HUDEP-2 (cell line): ENCODE measurements at regions not wholly inside any gene's neighbourhood (a gene's known extent, or its start where the extent isn't known, plus 50 kb on each side); places are given as distances from the start of the nearest gene placed in this dataset.

Experiments used
- DNase-seq, 76 experiments: peaks; one replicate each; lab custom pipeline; 2025; ENCODE audit not compliant: unreplicated experiment in 76 of 76; lab: John Stamatoyannopoulos, UW

DNA sequence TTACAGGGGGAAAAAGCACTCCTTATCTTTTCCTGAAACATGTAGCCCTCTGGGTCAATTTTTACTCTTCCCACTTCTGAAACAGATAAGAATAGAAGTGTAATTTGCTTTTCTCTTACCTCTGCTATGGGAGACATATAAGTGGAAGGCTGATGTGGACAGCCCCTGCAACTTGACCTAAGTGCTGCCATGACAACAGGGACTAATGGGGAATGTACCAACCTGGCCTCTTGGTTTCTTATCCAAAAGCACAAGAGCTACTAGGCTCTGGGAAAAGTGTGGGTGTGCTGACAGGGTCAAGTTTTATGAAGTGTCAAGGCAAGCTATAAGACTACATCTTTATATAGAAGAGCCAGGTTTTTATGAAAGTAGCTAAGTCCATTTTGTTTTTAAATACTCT lies 1246.5 kb downstream of the OTOL1 start:
- DNase-seq, result no peak

DNA sequence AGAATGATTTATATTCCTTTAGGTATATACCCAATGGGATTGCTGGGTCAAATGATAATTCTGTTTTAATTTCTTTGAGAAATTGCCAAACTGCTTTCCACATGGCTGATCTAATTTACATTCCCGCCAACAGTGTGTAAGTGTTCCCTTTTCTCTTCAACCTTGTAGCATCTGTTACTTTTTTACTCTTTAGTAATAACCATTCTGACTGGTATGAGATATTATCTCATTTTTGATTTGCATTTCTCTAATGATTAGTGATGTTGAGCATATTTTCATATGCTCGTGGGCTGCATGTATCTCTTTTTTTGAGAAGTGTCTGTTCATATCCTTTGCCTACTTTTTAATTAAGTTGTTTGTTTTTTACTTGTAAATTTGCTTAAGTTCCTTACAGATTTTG lies 1264.2 kb downstream of the OTOL1 start:
- DNase-seq, result no peak

DNA sequence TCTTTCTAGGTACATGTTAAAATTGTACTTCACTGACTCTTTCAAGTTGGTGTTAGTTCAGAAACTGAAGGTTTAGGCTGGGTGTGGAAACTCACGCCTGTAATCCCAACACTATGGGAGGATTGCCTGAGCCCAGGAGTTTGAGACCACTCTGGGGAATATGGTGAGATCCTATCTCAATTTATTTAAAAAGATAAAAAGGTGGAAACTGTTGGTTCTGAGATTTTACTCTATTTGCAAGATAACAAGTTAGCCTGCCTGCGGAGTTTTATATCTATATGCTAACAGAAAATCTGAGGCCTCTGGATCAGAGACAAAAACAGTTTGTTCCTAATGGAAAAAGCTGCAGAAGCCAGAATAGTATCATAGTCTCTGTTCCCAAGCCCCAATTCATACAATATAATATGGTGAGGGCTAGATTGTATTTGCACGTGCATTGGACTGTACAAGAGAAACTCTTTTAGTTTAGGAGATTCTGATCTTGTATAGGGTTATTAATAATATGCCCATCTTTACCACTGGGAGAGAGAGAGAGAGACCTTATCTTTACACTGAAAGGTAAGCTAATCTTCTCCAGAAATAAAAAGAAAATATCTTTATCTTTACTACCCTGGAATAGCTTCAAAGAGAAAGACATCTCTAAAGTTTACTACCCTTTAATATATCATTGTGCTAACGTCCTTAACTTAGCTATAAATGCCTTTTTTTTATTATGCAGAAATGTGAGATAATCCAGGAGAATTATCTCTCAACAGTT lies 1267.6 kb downstream of the OTOL1 start:
- no peak for DNase-seq

DNA sequence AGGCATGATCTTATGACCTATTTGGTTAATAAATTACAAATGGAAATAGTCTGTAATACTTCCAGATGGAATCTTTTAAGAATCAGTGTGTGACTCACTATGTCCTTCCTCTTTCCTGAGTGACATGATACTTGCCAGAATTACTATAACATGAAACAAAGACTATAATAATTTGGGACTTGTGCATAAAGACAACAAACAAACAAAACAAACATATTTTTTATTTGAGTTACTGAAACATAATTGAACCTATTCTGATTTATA lies 1268.1 kb downstream of the OTOL1 start:
- DNase-seq, result no peak

DNA sequence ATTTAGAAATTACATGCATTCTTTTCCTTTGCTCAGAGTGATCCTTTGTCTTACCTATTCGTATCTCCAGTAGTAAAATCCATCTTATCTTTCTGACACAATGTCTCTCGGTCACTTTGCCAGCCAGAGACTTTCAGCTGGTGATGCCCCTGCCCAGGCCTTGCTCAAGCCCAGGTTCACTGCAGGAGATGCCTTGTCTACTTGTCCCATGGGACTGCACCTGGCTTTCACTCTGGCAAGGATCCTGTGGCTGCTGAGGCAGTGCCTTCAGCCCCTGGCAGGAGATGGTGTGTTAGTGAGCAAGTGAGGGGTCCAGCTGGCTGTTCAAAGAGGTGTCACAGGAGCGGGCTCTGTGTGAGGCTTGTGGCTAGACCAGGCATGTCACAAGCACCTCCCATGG lies 1268.9 kb downstream of the OTOL1 start:
- DNase-seq, result no peak

- no peak for DNase-seq
Observed at GRCh38 chr3:162769564-162769963, 1273.0 kb downstream of the OTOL1 start.

DNA sequence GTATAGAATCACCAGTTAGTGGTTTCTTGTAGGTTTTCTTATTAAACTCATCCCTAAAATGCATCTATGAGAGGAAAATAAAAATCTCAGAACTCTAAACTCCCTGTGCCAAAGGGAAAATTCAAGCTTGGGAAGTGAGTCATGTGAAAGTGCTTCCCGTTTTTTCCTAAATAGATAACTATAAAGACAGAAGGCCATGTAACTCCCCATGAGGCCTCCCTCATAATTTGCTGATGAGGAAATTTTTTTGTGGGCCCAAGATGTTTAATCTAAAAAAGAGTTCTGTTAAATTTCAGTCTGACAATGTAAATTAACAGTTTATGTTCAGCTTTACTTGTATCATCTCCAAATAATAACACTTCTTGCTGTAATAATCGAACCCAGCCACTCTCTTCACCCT lies 1273.9 kb downstream of the OTOL1 start:
- no peak for DNase-seq

- DNase-seq, result no peak
Observed at GRCh38 chr3:162774613-162775100, 1278.0 kb downstream of the OTOL1 start.

DNA sequence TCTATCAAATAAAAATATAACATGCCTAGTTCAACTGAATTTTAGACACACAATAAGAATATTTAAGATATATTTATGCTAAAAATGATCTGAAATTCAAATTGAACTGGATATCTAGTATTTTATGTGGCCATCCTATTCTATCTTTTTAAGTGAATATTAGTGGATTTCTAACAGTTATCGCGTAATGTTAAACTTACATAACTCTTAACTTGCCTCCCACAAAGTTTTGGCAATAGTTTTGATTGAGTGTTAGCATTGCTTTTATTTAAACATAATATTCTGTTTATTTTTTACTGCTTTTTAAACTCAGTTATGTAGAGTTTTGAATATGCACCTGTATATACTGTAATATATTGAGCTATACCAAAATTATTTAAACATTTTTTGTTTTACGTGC lies 1279.5 kb downstream of the OTOL1 start:
- no peak for DNase-seq

GRCh38 chr3:162777118-162777517 lies 1280.5 kb downstream of the OTOL1 start:
- no peak for DNase-seq

DNA sequence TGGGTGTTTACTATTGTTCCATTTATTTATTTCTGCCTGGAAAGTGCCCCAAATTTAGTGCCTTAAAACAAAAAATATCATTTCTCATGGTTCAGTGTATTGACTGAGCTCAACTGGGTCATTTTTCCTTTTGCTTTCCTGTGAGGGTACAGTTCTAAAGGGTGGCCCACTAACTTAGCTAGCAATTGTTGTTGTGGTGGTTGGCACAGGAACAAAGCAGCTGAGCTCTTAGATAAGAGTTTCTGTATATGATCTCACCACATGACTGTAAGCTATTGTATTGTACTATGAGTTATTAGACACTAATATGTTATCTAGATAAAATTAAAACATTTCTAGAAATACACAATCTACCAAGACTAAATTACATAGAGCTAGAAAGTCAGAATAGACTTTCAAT lies 1283.7 kb downstream of the OTOL1 start:
- DNase-seq, result no peak

DNA sequence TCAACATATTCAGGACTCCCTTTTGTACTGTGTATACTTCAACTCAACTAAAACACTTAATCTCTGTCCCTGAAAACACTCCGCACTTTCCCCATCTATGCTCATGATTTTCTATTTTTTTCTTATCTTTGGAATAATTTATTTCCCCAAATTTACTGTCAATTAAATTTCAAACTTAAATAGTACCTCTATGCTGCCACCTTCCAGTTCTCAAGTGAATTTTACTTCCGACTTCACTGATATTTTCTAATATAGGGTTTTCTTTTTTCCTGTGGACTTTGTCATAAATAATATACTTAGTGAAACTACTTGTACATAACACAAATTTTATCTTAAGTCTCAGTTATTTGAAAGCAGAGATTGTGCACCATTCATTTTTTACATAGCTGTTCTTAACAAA lies 1303.3 kb downstream of the OTOL1 start:
- DNase-seq, result no peak

GRCh38 chr3:162802228-162802965 lies 1305.8 kb downstream of the OTOL1 start:
- no peak for DNase-seq

GRCh38 chr3:162810776-162811175 lies 1314.2 kb downstream of the OTOL1 start:
- DNase-seq, result no peak

- DNase-seq, result no peak
Observed at GRCh38 chr3:162842549-162843216, 1346.1 kb downstream of the OTOL1 start.

DNA sequence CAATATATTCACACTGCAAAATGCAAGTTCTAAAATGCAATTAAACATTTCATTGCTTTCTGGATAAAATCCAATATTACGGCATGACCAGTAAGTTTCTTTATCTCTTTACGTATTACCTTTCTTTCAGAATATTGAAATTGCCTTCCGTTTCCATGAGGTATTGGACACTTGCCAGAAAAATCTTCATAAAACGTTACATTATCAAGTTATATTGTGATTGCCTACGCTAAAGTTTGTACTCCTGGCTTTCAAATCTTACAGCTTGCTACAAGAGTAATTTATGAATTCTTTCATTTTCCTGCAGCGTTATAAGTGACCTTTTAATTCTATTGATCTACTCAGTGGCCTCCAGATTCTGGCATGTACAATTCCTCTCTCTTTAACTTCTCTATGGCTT lies 1349.3 kb downstream of the OTOL1 start:
- DNase-seq, result no peak

DNA sequence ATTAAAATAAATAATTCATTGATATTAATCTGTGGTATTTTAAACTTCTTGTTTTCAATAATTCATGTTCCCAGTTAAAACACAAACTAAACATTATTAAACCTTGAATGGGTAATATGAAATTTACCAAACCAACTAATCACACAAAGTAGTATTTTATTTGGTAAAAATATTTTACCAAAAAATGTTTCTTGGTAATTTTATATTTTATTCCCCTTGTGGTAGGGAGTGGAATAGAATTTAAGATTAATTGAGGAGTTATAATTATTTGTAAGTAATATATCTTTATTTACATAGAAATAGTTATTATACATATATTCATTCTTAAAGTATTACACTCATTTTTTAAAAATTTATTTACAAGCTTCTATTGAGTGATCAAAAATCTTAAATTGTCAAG lies 1350.9 kb downstream of the OTOL1 start:
- no peak for DNase-seq

DNA sequence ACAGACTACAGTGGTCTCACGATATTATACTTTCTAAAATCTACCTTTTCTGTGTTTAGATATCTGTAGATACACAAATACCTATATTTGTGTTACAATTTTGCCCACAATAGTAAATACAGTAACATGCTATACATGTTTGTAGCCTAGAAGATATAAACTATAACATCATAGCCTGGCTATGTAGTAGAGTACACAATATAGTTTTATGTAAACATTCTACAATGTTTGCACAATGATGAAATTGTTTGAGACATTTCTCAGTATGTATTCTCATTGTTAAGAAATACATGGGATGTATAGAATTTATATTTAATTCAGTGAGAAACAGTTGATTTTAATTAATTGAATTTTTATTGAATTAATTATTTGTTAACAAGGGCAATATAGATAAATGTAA lies 1367.0 kb downstream of the OTOL1 start:
- no peak for DNase-seq

- DNase-seq, result no peak
Observed at GRCh38 chr3:162865466-162865865, 1368.9 kb downstream of the OTOL1 start.

DNA sequence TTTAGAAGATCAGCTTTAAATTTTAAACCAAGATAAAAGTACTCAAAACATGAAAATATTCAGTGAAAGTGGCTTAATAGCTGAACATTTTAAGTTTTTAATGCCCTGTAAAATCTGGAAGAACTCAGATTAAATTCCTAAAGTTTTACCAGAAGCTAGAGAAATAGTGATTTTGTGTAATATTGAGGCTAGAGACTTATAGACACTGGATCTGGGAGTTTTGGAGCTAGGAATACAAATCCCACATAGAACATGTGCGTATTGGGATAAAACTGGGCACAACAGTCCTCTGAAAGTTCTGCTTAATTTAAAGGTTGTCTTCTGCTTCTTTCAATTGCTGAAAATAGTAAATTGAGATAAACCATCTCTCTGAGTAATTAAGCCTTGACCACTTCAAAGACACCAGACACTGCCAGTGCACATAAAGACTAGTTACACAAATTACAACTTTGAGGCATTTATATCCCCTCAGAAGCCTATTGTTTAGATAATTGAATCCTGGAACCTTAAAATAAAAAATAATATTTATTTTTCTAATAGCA lies 1382.5 kb downstream of the OTOL1 start:
- DNase-seq, result no peak

GRCh38 chr3:162884373-162884772 lies 1387.8 kb downstream of the OTOL1 start:
- DNase-seq, result no peak
